ENCODE measurements at regions not wholly inside any gene's neighbourhood (a gene's known extent, or its start where the extent isn't known, plus 50 kb on each side); places are given as distances from the start of the nearest gene placed in this dataset.

DNA sequence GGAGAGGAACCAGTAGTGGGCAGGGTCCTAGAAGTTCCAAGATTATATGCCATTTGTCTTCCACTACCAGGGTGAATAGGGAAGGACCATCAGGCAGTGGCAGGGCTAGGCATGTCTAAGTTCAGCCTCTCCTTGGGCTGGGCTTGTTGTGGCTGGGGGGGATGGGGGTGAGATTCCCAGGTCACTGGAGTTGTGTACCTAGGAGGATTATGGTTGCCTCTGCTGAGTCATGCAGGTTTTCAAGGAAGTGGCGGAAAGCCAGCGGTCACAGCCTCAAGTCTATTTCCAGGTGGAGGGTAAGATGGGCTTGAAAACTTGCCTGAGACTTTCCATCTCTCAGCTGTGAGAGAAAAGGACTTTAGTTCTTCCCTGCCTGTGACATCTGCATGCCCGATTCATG, 1407.1 kb downstream of the SI start:
- TF ChIP-seq, protein P1, sequence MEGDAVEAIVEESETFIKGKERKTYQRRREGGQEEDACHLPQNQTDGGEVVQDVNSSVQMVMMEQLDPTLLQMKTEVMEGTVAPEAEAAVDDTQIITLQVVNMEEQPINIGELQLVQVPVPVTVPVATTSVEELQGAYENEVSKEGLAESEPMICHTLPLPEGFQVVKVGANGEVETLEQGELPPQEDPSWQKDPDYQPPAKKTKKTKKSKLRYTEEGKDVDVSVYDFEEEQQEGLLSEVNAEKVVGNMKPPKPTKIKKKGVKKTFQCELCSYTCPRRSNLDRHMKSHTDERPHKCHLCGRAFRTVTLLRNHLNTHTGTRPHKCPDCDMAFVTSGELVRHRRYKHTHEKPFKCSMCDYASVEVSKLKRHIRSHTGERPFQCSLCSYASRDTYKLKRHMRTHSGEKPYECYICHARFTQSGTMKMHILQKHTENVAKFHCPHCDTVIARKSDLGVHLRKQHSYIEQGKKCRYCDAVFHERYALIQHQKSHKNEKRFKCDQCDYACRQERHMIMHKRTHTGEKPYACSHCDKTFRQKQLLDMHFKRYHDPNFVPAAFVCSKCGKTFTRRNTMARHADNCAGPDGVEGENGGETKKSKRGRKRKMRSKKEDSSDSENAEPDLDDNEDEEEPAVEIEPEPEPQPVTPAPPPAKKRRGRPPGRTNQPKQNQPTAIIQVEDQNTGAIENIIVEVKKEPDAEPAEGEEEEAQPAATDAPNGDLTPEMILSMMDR (IDR thresholded peaks at IDR 0.05; ENCODE audit: insufficient read depth, low read depth, low read length): no peak
- Histone ChIP-seq H3K27me3 (ENCODE audit: control insufficient read depth, insufficient read depth, low read length) (no peaks in the 10 kb centered on the region), H3K36me3 (ENCODE audit: control insufficient read depth, insufficient read depth, low read length) (no peaks in the 10 kb centered on the region), H3K4me3 (ENCODE audit: low read depth, low read length) (no peak overlapping the region)
- DNase-seq (ENCODE audit: low read depth): no peak
- ChIA-PET CTCF (no interaction called here), POLR2A (no interaction called here)

DNA sequence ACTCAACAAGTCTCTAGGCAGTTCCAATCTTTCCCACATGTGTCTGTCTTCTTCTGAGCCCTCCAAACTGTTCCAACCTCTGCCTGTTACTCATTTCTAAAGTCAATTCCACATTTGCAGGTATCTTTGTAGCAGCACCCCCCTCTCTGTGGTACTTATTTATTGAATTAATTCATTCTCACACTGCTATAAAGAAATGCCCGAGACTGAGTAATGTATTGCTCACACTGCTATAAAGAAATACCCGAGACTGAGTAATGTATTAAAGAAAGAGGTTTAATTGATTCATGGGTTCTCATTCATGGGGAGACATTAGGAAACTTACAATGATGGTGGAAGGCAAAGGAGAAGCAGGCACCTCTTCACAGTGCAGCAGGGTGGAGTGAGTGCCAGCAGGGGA, 1413.8 kb downstream of the SI start:
- CTCF ChIA-PET: no interaction called here

DNA sequence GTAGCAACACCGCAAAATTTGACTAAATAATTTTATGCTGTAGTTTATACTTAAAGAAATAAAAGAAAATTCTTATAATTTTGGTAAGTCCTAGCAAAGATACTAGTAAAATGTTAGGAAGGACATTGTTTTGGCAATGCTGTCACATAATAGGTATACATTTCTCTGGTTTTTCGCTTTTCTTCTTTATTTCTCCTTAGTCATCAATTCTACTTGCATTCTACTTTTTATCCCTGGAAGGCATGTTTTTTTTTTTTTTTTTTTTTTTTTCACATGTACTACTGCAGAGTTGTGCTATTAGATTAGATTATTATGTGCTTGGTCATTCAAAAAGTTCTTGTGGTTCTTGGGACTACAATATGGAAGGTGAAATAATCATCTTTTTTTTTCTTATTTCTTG, 1421.2 kb downstream of the SI start:
- Histone ChIP-seq H3K4me3 (ENCODE audit: low read depth, low read length) (no peak overlapping the region), H3K27me3 (ENCODE audit: control insufficient read depth, insufficient read depth, low read length) (no peaks in the 10 kb centered on the region), H3K36me3 (ENCODE audit: control insufficient read depth, insufficient read depth, low read length) (no peaks in the 10 kb centered on the region)
- TF ChIP-seq, protein P1 (IDR thresholded peaks at IDR 0.05; ENCODE audit: insufficient read depth, low read depth, low read length): no peak
- CTCF ChIA-PET: no interaction called here
- POLR2A ChIA-PET: no interaction called here
- DNase-seq (ENCODE audit: low read depth): no peak

More for the DNA sequence above, 1413.8 kb downstream of the SI start:
- no peaks in the 10 kb centered on the region for H3K27me3 ChIP-seq (ENCODE audit: control insufficient read depth, insufficient read depth, low read length)
- no peak for DNase-seq (ENCODE audit: low read depth)
- no peaks in the 10 kb centered on the region for H3K36me3 ChIP-seq (ENCODE audit: control insufficient read depth, insufficient read depth, low read length)
- POLR2A ChIA-PET: no interaction called here
- TF ChIP-seq, protein P1 (IDR thresholded peaks at IDR 0.05; ENCODE audit: insufficient read depth, low read depth, low read length): no peak
- no peak overlapping the region for H3K4me3 ChIP-seq (ENCODE audit: low read depth, low read length)

DNA sequence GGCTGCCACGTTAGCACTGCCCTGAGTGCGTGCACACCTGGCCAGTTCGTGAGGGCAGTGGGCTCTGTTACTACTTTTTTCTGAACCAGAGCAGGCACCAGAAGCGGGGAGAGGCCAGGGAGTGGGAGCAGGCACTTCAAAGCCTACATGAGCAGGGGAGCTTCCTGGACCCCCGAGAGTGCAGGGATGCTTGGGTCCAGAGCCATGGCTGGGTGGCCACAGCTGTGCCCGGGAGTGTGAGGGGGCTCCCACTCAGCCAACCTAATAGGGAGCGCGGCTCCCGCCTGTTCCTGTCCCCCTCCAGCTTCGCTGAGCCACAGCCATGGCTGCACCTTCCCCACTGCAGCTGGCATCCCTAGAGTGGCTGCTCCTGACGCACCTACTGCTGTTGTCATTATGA, 1423.3 kb downstream of the SI start:
- TF ChIP-seq, protein P1 (IDR thresholded peaks at IDR 0.05; ENCODE audit: insufficient read depth, low read depth, low read length): no peak
- CTCF ChIA-PET: no interaction called here
- no peaks in the 10 kb centered on the region for H3K27me3 ChIP-seq (ENCODE audit: control insufficient read depth, insufficient read depth, low read length)
- POLR2A ChIA-PET: no interaction called here
- no peak for DNase-seq (ENCODE audit: low read depth)
- H3K4me3 ChIP-seq (ENCODE audit: low read depth, low read length): no peak overlapping the region
- no peaks in the 10 kb centered on the region for H3K36me3 ChIP-seq (ENCODE audit: control insufficient read depth, insufficient read depth, low read length)

DNA sequence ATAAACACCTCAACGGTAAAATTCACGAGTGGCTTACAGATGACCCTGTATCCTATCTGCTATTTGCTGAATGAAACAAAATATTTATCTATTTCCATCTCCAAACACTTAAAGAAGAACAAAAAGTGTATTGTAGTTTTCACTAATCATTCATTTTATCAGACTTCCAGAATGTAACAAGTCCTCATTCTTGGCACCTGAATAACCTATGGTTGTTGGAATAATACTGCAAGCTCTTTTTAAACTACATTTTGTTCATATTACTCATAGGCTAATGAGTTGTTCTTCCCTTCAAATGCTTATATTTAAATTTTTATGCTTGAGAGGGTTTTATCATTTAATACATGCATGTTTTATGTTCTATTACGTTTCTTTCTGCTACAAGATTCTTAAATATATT, 1434.1 kb downstream of the SI start:
- ChIA-PET POLR2A (no interaction called here), CTCF (no interaction called here)
- H3K36me3 ChIP-seq (ENCODE audit: control insufficient read depth, insufficient read depth, low read length): no peaks in the 10 kb centered on the region
- H3K4me3 ChIP-seq (ENCODE audit: low read depth, low read length): no peak overlapping the region
- TF ChIP-seq, protein P1 (IDR thresholded peaks at IDR 0.05; ENCODE audit: insufficient read depth, low read depth, low read length): no peak
- DNase-seq (ENCODE audit: low read depth): no peak
- H3K27me3 ChIP-seq (ENCODE audit: control insufficient read depth, insufficient read depth, low read length): no peaks in the 10 kb centered on the region
